ENCODE measurements at regions not wholly inside any gene's neighbourhood (a gene's known extent, or its start where the extent isn't known, plus 50 kb on each side); places are given as distances from the start of the nearest gene placed in this dataset.

DNA sequence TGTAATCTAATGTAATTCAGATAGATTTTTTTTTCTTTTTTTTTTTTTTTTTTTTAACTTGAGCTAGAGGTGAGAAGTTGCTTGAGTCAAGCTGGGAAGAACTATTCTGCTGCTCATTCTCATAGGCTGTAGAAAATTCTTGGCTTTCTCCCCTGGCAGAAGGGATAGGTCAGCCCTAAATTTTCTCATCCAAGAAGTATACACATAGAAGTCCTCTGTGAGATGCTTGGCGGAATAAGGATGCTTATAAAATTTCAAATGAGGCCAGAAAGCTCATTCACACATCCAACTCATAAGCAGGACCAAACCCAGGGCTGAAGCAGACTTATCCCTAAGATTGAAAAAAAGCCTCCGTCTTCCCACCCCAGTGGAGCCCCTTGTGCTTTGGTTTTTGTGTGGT is 572.5 kb downstream of the SQOR start:
- Histone ChIP-seq H3K9me3 (ENCODE audit: control insufficient read depth, low read depth, low read length) (no peaks in the 10 kb centered on the region), H3K4me2 (ENCODE audit: insufficient read depth, insufficient read length, low read length) (no peak overlapping the region), H3K56ac (ENCODE audit: insufficient read length, low read depth, low read length) (no peak overlapping the region), H2BK15ac (ENCODE audit: low read depth, low read length) (no peak overlapping the region), H2AK5ac (ENCODE audit: insufficient read length, low read length) (no peak overlapping the region), H3K4me1 (ENCODE audit: insufficient read depth, low read length) (no peaks in the 10 kb centered on the region), H3K27ac (ENCODE audit: insufficient read length, low read depth, low read length) (no peak overlapping the region), H4K91ac (ENCODE audit: insufficient read length, low read depth, low read length) (no peak overlapping the region), H3K23me2 (ENCODE audit: insufficient read length, low read depth, low read length, poor library complexity, severe bottlenecking) (no peaks in the 10 kb centered on the region), H2BK20ac (ENCODE audit: low read depth, low read length, poor library complexity, severe bottlenecking) (no peak overlapping the region), H3K18ac (ENCODE audit: insufficient read length, low read depth, low read length) (no peak overlapping the region), H3K14ac (ENCODE audit: insufficient read depth, low read length) (no peak overlapping the region), H3K79me2 (ENCODE audit: insufficient read depth, low read length) (no peaks in the 10 kb centered on the region), H3K79me1 (ENCODE audit: insufficient read depth, low read depth, low read length, poor library complexity, severe bottlenecking) (no peaks in the 10 kb centered on the region), H2BK5ac (ENCODE audit: insufficient read length, low read length) (no peak overlapping the region), H3K23ac (ENCODE audit: insufficient read length, low read depth, low read length) (no peak overlapping the region), H2BK120ac (ENCODE audit: low read depth, low read length, poor library complexity, severe bottlenecking) (no peak overlapping the region), H2AFZ (ENCODE audit: low read length) (no peak overlapping the region), H4K5ac (ENCODE audit: insufficient read length, low read depth, low read length) (no peak overlapping the region), H3K9ac (ENCODE audit: extremely low read depth, insufficient read length, low read length) (no peak overlapping the region), H4K8ac (replicated peaks; ENCODE audit: insufficient read length, low read depth, low read length) (no peak overlapping the region), H2BK12ac (ENCODE audit: insufficient read length, low read depth, low read length) (no peak overlapping the region), H4K20me1 (ENCODE audit: control insufficient read depth, insufficient read depth, insufficient read length) (no peaks in the 10 kb centered on the region), H3K27me3 (ENCODE audit: insufficient read depth, low read length) (no peaks in the 10 kb centered on the region), H3K4ac (ENCODE audit: low read depth, low read length) (no peak overlapping the region), H3T11ph (ENCODE audit: low read length) (no peak overlapping the region)
- TF ChIP-seq, protein P1, sequence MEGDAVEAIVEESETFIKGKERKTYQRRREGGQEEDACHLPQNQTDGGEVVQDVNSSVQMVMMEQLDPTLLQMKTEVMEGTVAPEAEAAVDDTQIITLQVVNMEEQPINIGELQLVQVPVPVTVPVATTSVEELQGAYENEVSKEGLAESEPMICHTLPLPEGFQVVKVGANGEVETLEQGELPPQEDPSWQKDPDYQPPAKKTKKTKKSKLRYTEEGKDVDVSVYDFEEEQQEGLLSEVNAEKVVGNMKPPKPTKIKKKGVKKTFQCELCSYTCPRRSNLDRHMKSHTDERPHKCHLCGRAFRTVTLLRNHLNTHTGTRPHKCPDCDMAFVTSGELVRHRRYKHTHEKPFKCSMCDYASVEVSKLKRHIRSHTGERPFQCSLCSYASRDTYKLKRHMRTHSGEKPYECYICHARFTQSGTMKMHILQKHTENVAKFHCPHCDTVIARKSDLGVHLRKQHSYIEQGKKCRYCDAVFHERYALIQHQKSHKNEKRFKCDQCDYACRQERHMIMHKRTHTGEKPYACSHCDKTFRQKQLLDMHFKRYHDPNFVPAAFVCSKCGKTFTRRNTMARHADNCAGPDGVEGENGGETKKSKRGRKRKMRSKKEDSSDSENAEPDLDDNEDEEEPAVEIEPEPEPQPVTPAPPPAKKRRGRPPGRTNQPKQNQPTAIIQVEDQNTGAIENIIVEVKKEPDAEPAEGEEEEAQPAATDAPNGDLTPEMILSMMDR (conservative IDR thresholded peaks at IDR 0.05), result no peak
- Mint-ChIP-seq H3K4me3 (no peak overlapping the region), H3K9me3 (peaks cover 12 to 30% of the 10 kb centered on the region in 2 experiments; a peak in 4 of 5 replicates), H3K4me1 (no peaks in the 10 kb centered on the region), H3K27ac (no peak overlapping the region), H3K27me3 (ENCODE audit: low read depth) (no peaks in the 10 kb centered on the region), H3K36me3 (ENCODE audit: insufficient read depth in 1 of 3, low read depth in 3 of 3) (peaks cover 0 to 6% (median 2%) of the 10 kb centered on the region in 3 experiments; a peak in 3 of 7 replicates)
- no peak for DNase-seq
- WGBS (ENCODE audit: extremely low coverage, insufficient read length, low lambda C conversion rate), result no CpG with 5 or more reads among the region's 2 CpGs

Data from H9 (cell line).